ENCODE measurements at regions not wholly inside any gene's neighbourhood (a gene's known extent, or its start where the extent isn't known, plus 50 kb on each side); places are given as distances from the start of the nearest gene placed in this dataset.

DNA sequence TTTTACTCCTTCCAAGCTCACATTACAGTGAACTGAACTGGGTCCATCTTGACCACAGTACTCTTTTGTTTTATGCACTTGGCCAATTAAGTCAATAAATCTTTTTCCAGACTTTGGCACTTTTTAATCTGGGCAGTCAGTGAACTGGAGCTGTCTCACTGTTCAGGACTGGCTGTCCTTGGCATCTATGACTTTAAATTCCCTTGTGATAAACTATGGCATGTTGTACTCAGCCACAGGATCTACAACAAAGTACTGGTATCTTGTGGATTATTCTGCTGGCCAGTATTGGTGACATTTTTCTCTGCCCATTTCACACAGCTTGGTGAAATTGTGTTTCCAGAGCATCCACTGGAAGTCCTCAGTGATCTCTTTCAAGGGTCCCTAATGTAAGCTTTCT, 1144.8 kb upstream of the SEMA6A start:
- TF ChIP-seq CTCF (IDR thresholded peaks at IDR 0.05; ENCODE audit: poor library complexity, severe bottlenecking) (no peak), POLR2AphosphoS5 (IDR thresholded peaks at IDR 0.05) (no peak), EP300 (conservative IDR thresholded peaks at IDR 0.05; ENCODE audit: poor library complexity, severe bottlenecking) (no peak), REST (IDR thresholded peaks at IDR 0.05; ENCODE audit: borderline replicate concordance) (no peak), MXI1 (conservative IDR thresholded peaks at IDR 0.05; ENCODE audit: poor library complexity, severe bottlenecking) (no peak), EZH2 (IDR thresholded peaks at IDR 0.05; ENCODE audit: borderline replicate concordance, insufficient read depth, low read length, poor library complexity, severe bottlenecking) (no peak), SMC3 (conservative IDR thresholded peaks at IDR 0.05; ENCODE audit: poor library complexity) (no peak)
